LoVo (cell line): ENCODE measurements at regions not wholly inside any gene's neighbourhood (a gene's known extent, or its start where the extent isn't known, plus 50 kb on each side); places are given as distances from the start of the nearest gene placed in this dataset.

Experiments used
- DNase-seq: peaks from one replicate; pipeline ENCODE4 v3.0.0-alpha.2; 2016; ENCODE audit warnings: low spot score

- no peak for DNase-seq
Observed at GRCh38 chr22:47672526-47672925, 910.1 kb downstream of the TBC1D22A start.

- DNase-seq: no peak
Observed at GRCh38 chr22:47665151-47665550, 902.7 kb downstream of the TBC1D22A start.

GRCh38 chr22:47663615-47664605 is 901.5 kb downstream of the TBC1D22A start:
- DNase-seq: no peak

- DNase-seq: no peak
Observed at GRCh38 chr22:47659467-47660223, 897.2 kb downstream of the TBC1D22A start.

GRCh38 chr22:47658182-47658581 is 895.7 kb downstream of the TBC1D22A start:
- no peak for DNase-seq

GRCh38 chr22:47657224-47657623 is 894.8 kb downstream of the TBC1D22A start:
- no peak for DNase-seq

- DNase-seq: no peak
Observed at GRCh38 chr22:47656806-47657205, 894.4 kb downstream of the TBC1D22A start.

GRCh38 chr22:47655930-47656329 is 893.5 kb downstream of the TBC1D22A start:
- DNase-seq: no peak

- no peak for DNase-seq
Observed at GRCh38 chr22:47654922-47655491, 892.6 kb downstream of the TBC1D22A start.

GRCh38 chr22:47653921-47654320 is 891.5 kb downstream of the TBC1D22A start:
- DNase-seq: no peak

GRCh38 chr22:47651216-47651987 is 889.0 kb downstream of the TBC1D22A start:
- DNase-seq: no peak

- DNase-seq: no peak
Observed at GRCh38 chr22:47647720-47648119, 885.3 kb downstream of the TBC1D22A start.

GRCh38 chr22:47647181-47647580 is 884.7 kb downstream of the TBC1D22A start:
- DNase-seq: no peak

- DNase-seq: no peak
Observed at GRCh38 chr22:47645923-47646322, 883.5 kb downstream of the TBC1D22A start.

GRCh38 chr22:47645450-47645914 is 883.0 kb downstream of the TBC1D22A start:
- DNase-seq: no peak

GRCh38 chr22:47634347-47634746 is 871.9 kb downstream of the TBC1D22A start:
- no peak for DNase-seq

GRCh38 chr22:47633111-47633510 is 870.7 kb downstream of the TBC1D22A start:
- DNase-seq: no peak

GRCh38 chr22:47632701-47633100 is 870.3 kb downstream of the TBC1D22A start:
- DNase-seq: no peak

- DNase-seq: peak; percentile 33
Observed at GRCh38 chr22:47631571-47632102, 869.2 kb downstream of the TBC1D22A start.

GRCh38 chr22:47630741-47631534 is 868.5 kb downstream of the TBC1D22A start:
- no peak for DNase-seq
